SKM-1 (cell line): ENCODE measurements at regions not wholly inside any gene's neighbourhood (a gene's known extent, or its start where the extent isn't known, plus 50 kb on each side); places are given as distances from the start of the nearest gene placed in this dataset.
"Not testable (repeated sequence)": the region's sequence is repeated elsewhere in the genome, so short reads cannot be mapped to it uniquely, and the experiment has no call there.

Source experiments
- DNase-seq: peaks from one replicate; lab custom pipeline; 2025; ENCODE audit not compliant: unreplicated experiment; lab: John Stamatoyannopoulos, UW

GRCh38 chr12:46628176-46628575 is 197.6 kb downstream of the SLC38A4 start:
- DNase-seq: no peak

GRCh38 chr12:46627686-46628085 is 198.1 kb downstream of the SLC38A4 start:
- DNase-seq: no peak

- DNase-seq: not testable (repeated sequence)
Measured at GRCh38 chr12:46619474-46619873, 206.3 kb downstream of the SLC38A4 start.

GRCh38 chr12:46617737-46618136 is 208.1 kb downstream of the SLC38A4 start:
- not testable (repeated sequence) for DNase-seq

- DNase-seq: no peak
Measured at GRCh38 chr12:46617167-46617566, 208.6 kb downstream of the SLC38A4 start.

GRCh38 chr12:46610754-46611153 is 215.0 kb downstream of the SLC38A4 start:
- no peak for DNase-seq

- no peak for DNase-seq
Measured at GRCh38 chr12:46609674-46610073, 216.1 kb downstream of the SLC38A4 start.

- no peak for DNase-seq
Measured at GRCh38 chr12:46609273-46609623, 216.5 kb downstream of the SLC38A4 start.

- DNase-seq: no peak
Measured at GRCh38 chr12:46608431-46609272, 217.1 kb downstream of the SLC38A4 start.

- no peak for DNase-seq
Measured at GRCh38 chr12:46604684-46605083, 221.1 kb downstream of the SLC38A4 start.

- DNase-seq: no peak
Measured at GRCh38 chr12:46603776-46604456, 221.9 kb downstream of the SLC38A4 start.

GRCh38 chr12:46602474-46602873 is 223.3 kb downstream of the SLC38A4 start:
- no peak for DNase-seq

GRCh38 chr12:46590991-46591703 is 218.6 kb upstream of the SLC38A2 start:
- no peak for DNase-seq

GRCh38 chr12:46585854-46586621 is 213.5 kb upstream of the SLC38A2 start:
- no peak for DNase-seq

GRCh38 chr12:46584098-46584497 is 211.5 kb upstream of the SLC38A2 start:
- DNase-seq: not testable (repeated sequence)

GRCh38 chr12:46581990-46582389 is 209.4 kb upstream of the SLC38A2 start:
- DNase-seq: not testable (repeated sequence)

GRCh38 chr12:46580445-46580844 is 207.9 kb upstream of the SLC38A2 start:
- no peak for DNase-seq

- DNase-seq: no peak
Measured at GRCh38 chr12:46579474-46579873, 206.9 kb upstream of the SLC38A2 start.

GRCh38 chr12:46578190-46578982 is 205.8 kb upstream of the SLC38A2 start:
- no peak for DNase-seq

- no peak for DNase-seq
Measured at GRCh38 chr12:46577063-46577776, 204.6 kb upstream of the SLC38A2 start.
